Smooth muscle cell (in vitro differentiated cells): ENCODE measurements at regions not wholly inside any gene's neighbourhood (a gene's known extent, or its start where the extent isn't known, plus 50 kb on each side); places are given as distances from the start of the nearest gene placed in this dataset.

Source experiments
- DNase-seq: peaks from one replicate; lab custom pipeline; 2025; ENCODE audit not compliant: unreplicated experiment; lab: John Stamatoyannopoulos, UW
- H2AFZ ChIP-seq: fragments of 200-600 bp; sonication (generic); 2 replicates; pipeline ENCODE4 v1.6.0; 2016; ENCODE audit warnings: antibody characterized with exemption, low read depth, mild to moderate bottlenecking
- H3F3A ChIP-seq: fragments of 200-600 bp; sonication (generic); 2 replicates; pipeline ENCODE4 v1.6.0; 2017; ENCODE audit warnings: antibody characterized with exemption, low read depth
- H3K27ac ChIP-seq: fragments of 200-600 bp; sonication (generic); 2 replicates; pipeline ENCODE4 v1.5.1; 2016; ENCODE audit warnings: low read depth, mild to moderate bottlenecking
- H3K27me3 ChIP-seq: fragments of 200-600 bp; sonication (generic); 2 replicates; pipeline ENCODE4 v1.6.1; 2016; ENCODE audit warnings: low read depth, mild to moderate bottlenecking
- H3K36me3 ChIP-seq: fragments of 200-600 bp; sonication (generic); 2 replicates; pipeline ENCODE4 v1.5.1; 2016; ENCODE audit warnings: low read depth
- H3K4me1 ChIP-seq: fragments of 200-600 bp; sonication (generic); 2 replicates; pipeline ENCODE4 v1.5.1; 2016; ENCODE audit warnings: low read depth
- H3K4me2 ChIP-seq: fragments of 200-600 bp; sonication (generic); 2 replicates; pipeline ENCODE4 v1.6.0; 2016; ENCODE audit warnings: mild to moderate bottlenecking
- H3K4me3 ChIP-seq: fragments of 200-600 bp; sonication (generic); 2 replicates; pipeline ENCODE4 v1.5.1; 2016; ENCODE audit warnings: mild to moderate bottlenecking
- H3K79me2 ChIP-seq: fragments of 200-600 bp; sonication (generic); 2 replicates; pipeline ENCODE4 v1.6.0; 2016; ENCODE audit warnings: low read depth, mild to moderate bottlenecking
- H3K9ac ChIP-seq: fragments of 200-600 bp; sonication (generic); 2 replicates; pipeline ENCODE4 v1.6.0; 2016; ENCODE audit warnings: low read depth
- H3K9me3 ChIP-seq: fragments of 200-600 bp; sonication (generic); replicated peaks from 2 replicates; pipeline ENCODE4 v1.5.1; 2016; ENCODE audit warnings: low read depth
- H4K20me1 ChIP-seq: fragments of 200-600 bp; sonication (generic); 2 replicates; pipeline ENCODE4 v1.6.0; 2016; ENCODE audit warnings: low read depth
- WGBS: methylation state at CpG from one replicate; pipeline ENCODE4 v1.1.7; 2016; ENCODE audit warnings: low lambda C conversion rate; 5-methylcytosine and 5-hydroxymethylcytosine counted together
- TF ChIP-seq, protein P1 (sequence below): fragments of 200-600 bp; sonication (generic); IDR thresholded peaks from 2 replicates; pipeline ENCODE4 v1.5.1; 2017; ENCODE audit warnings: borderline replicate concordance, mild to moderate bottlenecking, antibody characterized with exemption; ENCODE audit not compliant: insufficient read depth, poor library complexity, severe bottlenecking

DNA sequence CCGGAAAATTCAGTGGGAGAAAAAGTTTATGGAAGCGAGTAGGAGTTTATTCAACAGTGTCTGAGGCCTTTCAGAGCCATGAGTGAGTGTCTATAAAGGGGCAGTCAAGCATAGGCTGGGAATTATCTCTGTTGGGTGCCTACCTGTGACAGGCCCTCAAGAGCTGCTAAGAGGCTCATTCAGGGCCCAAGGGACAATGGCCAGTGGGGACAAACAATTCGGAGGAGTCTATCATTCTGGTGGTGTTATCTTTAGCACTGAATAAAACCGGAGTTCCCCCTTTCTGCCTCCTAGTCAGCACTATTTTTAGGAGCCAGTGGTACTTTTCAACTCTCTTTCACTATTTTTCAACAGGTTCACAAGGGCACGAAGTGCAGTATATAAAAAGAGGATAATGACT is 89.5 kb upstream of the HTATIP2 start:
- Histone ChIP-seq H3K4me2 (no peak overlapping the region), H3K9me3 (no peaks in the 10 kb centered on the region), H3K4me3 (no peak overlapping the region), H3K9ac (no peak overlapping the region), H4K20me1 (no peaks in the 10 kb centered on the region), H3K79me2 (no peaks in the 10 kb centered on the region), H3F3A (no peaks in the 10 kb centered on the region), H2AFZ (no peak overlapping the region), H3K27me3 (peaks cover 19% of the 10 kb centered on the region), H3K27ac (no peak overlapping the region), H3K4me1 (peaks cover 67% of the 10 kb centered on the region), H3K36me3 (no peaks in the 10 kb centered on the region)
- 87% methylated on average over 5 of the region's 5 CpGs for WGBS
- DNase-seq: no peak
- TF ChIP-seq, protein P1, sequence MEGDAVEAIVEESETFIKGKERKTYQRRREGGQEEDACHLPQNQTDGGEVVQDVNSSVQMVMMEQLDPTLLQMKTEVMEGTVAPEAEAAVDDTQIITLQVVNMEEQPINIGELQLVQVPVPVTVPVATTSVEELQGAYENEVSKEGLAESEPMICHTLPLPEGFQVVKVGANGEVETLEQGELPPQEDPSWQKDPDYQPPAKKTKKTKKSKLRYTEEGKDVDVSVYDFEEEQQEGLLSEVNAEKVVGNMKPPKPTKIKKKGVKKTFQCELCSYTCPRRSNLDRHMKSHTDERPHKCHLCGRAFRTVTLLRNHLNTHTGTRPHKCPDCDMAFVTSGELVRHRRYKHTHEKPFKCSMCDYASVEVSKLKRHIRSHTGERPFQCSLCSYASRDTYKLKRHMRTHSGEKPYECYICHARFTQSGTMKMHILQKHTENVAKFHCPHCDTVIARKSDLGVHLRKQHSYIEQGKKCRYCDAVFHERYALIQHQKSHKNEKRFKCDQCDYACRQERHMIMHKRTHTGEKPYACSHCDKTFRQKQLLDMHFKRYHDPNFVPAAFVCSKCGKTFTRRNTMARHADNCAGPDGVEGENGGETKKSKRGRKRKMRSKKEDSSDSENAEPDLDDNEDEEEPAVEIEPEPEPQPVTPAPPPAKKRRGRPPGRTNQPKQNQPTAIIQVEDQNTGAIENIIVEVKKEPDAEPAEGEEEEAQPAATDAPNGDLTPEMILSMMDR: no peak

DNA sequence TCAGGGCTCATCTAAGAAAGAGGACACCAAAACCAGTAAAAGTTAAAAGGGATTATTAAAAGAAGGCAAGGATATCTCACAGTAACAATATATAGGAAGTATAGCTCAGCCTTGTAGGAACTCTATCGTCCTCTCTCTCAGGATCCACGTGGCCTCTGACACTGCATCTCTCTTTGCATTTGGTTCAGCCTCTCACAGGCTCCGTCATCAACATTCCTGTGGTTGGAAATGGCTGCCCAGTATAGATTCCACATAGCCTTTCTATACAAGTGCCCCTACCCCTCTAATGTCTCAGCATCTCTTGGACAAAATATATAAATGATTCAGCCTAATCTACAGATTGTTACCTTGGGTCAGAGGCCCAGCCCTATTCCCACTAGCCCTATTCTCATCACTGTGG is 101.3 kb upstream of the DBX1 start:
- Histone ChIP-seq H2AFZ (no peak overlapping the region), H3K36me3 (no peaks in the 10 kb centered on the region), H3K4me2 (no peak overlapping the region), H4K20me1 (no peaks in the 10 kb centered on the region), H3K4me3 (no peak overlapping the region), H3K27ac (no peak overlapping the region), H3K27me3 (peaks cover 21% of the 10 kb centered on the region), H3F3A (no peaks in the 10 kb centered on the region), H3K9ac (no peak overlapping the region), H3K4me1 (peaks cover 4% of the 10 kb centered on the region), H3K79me2 (no peaks in the 10 kb centered on the region), H3K9me3 (no peaks in the 10 kb centered on the region)
- DNase-seq: no peak
- 47% methylated on average over 3 of the region's 3 CpGs for whole genome bisulfite sequencing
- TF ChIP-seq, protein P1: no peak

DNA sequence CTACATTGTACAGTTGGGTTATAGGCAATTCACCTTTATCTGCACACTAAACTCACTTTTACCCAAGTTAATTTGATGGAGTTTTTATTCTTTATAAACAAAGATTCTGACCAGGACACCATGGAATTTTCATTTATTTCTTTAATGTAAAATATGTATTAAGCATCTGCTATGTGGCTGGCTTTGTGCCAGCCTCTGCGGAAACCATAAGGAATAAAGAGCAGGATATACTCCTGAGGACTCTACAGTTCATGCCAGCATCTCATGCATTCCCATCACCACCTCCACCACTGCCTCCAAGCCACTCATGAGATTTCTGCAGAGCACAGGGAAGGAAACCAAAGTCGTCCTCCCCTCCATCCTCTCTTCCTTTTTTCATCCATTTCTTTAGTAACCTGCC is 100.0 kb upstream of the DBX1 start:
- Histone ChIP-seq H3K4me3 (no peak overlapping the region), H3K36me3 (no peaks in the 10 kb centered on the region), H3K27ac (no peak overlapping the region), H2AFZ (no peak overlapping the region), H3K79me2 (no peaks in the 10 kb centered on the region), H3K4me2 (no peak overlapping the region), H3F3A (no peaks in the 10 kb centered on the region), H3K4me1 (peaks cover 4% of the 10 kb centered on the region), H3K27me3 (peaks cover 28% of the 10 kb centered on the region), H3K9me3 (no peaks in the 10 kb centered on the region), H4K20me1 (no peaks in the 10 kb centered on the region), H3K9ac (no peak overlapping the region)
- no peak for DNase-seq
- TF ChIP-seq, protein P1: no peak
- WGBS: 74% methylated on average over 2 of the region's 2 CpGs

DNA sequence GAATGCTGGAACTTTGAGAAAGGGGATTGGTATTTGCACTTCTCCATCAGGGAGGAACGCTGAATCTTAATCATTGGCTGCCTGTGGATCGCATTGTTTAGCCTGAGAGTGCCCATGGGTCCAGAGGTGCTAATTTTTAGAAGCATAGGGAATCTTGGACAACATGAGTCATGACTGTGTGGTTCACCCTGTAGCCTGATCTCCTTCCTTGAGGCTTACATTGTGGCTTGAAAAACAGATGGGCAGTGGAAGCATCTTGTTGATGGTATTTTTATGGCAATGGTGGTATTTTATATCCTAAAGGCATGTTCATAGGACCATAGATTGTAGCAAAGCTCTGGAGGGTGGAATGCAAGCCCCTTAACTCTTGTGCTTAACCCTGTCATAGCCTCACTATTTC is 99.2 kb upstream of the DBX1 start:
- Histone ChIP-seq H3K4me1 (peaks cover 4% of the 10 kb centered on the region), H2AFZ (no peak overlapping the region), H3K36me3 (no peaks in the 10 kb centered on the region), H3K27me3 (peaks cover 36% of the 10 kb centered on the region), H3K27ac (no peak overlapping the region), H3K4me3 (no peak overlapping the region), H4K20me1 (no peaks in the 10 kb centered on the region), H3K9ac (no peak overlapping the region), H3K79me2 (no peaks in the 10 kb centered on the region), H3F3A (no peaks in the 10 kb centered on the region), H3K4me2 (no peak overlapping the region), H3K9me3 (no peaks in the 10 kb centered on the region)
- TF ChIP-seq, protein P1: no peak
- 52% methylated on average over 2 of the region's 2 CpGs for WGBS
- no peak for DNase-seq
